ENCODE measurements at regions not wholly inside any gene's neighbourhood (a gene's known extent, or its start where the extent isn't known, plus 50 kb on each side); places are given as distances from the start of the nearest gene placed in this dataset.

DNA sequence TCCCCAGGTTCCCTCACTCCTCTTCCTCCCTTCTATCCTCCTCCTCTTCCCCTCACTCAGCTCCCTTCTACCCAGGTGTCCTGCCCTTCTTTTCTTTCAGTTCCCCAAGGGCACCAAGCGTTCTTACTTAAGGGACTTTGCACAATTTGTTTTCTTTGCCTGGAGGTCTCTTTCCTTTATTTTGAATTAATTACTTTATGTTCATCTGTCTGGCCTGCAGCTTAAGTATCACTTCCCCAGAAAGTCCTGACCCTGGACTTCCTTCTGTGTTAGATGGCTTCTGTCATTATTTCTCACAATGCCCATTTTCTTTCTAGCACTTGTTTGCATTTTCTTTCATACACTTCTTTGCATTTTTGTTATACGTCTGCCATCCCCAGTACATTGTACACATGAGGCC is 350.6 kb downstream of the SH3GL2 start:
- Histone ChIP-seq H3K27me3 (ENCODE audit: insufficient read depth, low read depth) (no peaks in the 10 kb centered on the region), H2AFZ (ENCODE audit: low read depth) (no peak overlapping the region), H3K4me2 (no peak overlapping the region), H3K4me1 (ENCODE audit: low read depth, poor library complexity, severe bottlenecking) (peaks cover 10% of the 10 kb centered on the region), H3K79me2 (ENCODE audit: insufficient read depth, low read depth) (no peaks in the 10 kb centered on the region), H3K9ac (no peak overlapping the region), H3K4me3 (IDR thresholded peaks at IDR 0.05; ENCODE audit: insufficient read depth, low read depth, low read length) (no peak overlapping the region), H3K36me3 (ENCODE audit: insufficient read depth) (no peaks in the 10 kb centered on the region), H4K20me1 (ENCODE audit: insufficient read depth) (no peaks in the 10 kb centered on the region), H3K27ac (no peak overlapping the region)
- TF ChIP-seq, protein P1, sequence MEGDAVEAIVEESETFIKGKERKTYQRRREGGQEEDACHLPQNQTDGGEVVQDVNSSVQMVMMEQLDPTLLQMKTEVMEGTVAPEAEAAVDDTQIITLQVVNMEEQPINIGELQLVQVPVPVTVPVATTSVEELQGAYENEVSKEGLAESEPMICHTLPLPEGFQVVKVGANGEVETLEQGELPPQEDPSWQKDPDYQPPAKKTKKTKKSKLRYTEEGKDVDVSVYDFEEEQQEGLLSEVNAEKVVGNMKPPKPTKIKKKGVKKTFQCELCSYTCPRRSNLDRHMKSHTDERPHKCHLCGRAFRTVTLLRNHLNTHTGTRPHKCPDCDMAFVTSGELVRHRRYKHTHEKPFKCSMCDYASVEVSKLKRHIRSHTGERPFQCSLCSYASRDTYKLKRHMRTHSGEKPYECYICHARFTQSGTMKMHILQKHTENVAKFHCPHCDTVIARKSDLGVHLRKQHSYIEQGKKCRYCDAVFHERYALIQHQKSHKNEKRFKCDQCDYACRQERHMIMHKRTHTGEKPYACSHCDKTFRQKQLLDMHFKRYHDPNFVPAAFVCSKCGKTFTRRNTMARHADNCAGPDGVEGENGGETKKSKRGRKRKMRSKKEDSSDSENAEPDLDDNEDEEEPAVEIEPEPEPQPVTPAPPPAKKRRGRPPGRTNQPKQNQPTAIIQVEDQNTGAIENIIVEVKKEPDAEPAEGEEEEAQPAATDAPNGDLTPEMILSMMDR (conservative IDR thresholded peaks at IDR 0.05; ENCODE audit: low read depth, low read length) = no peak

GRCh38 chr9:17930071-17930470 is 351.2 kb downstream of the SH3GL2 start:
- H3K4me1 ChIP-seq (ENCODE audit: low read depth, poor library complexity, severe bottlenecking) = peaks cover 10% of the 10 kb centered on the region
- TF ChIP-seq, protein P1 (conservative IDR thresholded peaks at IDR 0.05; ENCODE audit: low read depth, low read length) = no peak

DNA sequence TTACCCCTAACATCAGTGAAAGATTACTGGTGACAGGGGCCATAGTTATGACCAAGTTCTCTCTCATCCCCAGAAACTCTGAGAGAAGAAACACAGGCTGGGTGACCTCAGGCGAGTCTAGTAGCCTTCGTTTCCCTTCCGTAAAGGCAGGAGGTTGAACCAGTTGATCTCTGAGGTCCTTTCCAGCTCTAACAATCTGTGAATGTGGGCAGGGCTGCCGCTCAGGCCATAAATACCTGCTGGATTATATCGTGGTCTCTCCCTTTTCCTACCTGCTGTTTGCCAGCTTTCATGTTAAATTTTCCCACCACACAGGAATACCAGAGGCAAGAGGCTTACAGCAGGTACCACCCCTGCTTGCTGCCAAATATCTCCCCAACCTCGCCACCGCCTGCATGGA is 357.5 kb downstream of the SH3GL2 start:
- Histone ChIP-seq H3K27me3 (ENCODE audit: insufficient read depth, low read depth) (no peaks in the 10 kb centered on the region), H3K4me3 (IDR thresholded peaks at IDR 0.05; ENCODE audit: insufficient read depth, low read depth, low read length) (no peak overlapping the region), H4K20me1 (ENCODE audit: insufficient read depth) (no peaks in the 10 kb centered on the region), H2AFZ (ENCODE audit: low read depth) (no peak overlapping the region), H3K36me3 (ENCODE audit: insufficient read depth) (no peaks in the 10 kb centered on the region), H3K9ac (no peak overlapping the region), H3K4me2 (no peak overlapping the region), H3K27ac (no peak overlapping the region), H3K79me2 (ENCODE audit: insufficient read depth, low read depth) (no peaks in the 10 kb centered on the region), H3K4me1 (ENCODE audit: low read depth, poor library complexity, severe bottlenecking) (peaks cover 15% of the 10 kb centered on the region)
- TF ChIP-seq, protein P1 (conservative IDR thresholded peaks at IDR 0.05; ENCODE audit: low read depth, low read length) = no peak

More at GRCh38 chr9:17930071-17930470, 351.2 kb downstream of the SH3GL2 start:
- Histone ChIP-seq H3K79me2 (ENCODE audit: insufficient read depth, low read depth) (no peaks in the 10 kb centered on the region), H4K20me1 (ENCODE audit: insufficient read depth) (no peaks in the 10 kb centered on the region), H3K36me3 (ENCODE audit: insufficient read depth) (no peaks in the 10 kb centered on the region), H3K4me3 (IDR thresholded peaks at IDR 0.05; ENCODE audit: insufficient read depth, low read depth, low read length) (no peak overlapping the region), H3K4me2 (no peak overlapping the region), H3K27ac (no peak overlapping the region), H3K27me3 (ENCODE audit: insufficient read depth, low read depth) (no peaks in the 10 kb centered on the region), H3K9ac (no peak overlapping the region), H2AFZ (ENCODE audit: low read depth) (no peak overlapping the region)

DNA sequence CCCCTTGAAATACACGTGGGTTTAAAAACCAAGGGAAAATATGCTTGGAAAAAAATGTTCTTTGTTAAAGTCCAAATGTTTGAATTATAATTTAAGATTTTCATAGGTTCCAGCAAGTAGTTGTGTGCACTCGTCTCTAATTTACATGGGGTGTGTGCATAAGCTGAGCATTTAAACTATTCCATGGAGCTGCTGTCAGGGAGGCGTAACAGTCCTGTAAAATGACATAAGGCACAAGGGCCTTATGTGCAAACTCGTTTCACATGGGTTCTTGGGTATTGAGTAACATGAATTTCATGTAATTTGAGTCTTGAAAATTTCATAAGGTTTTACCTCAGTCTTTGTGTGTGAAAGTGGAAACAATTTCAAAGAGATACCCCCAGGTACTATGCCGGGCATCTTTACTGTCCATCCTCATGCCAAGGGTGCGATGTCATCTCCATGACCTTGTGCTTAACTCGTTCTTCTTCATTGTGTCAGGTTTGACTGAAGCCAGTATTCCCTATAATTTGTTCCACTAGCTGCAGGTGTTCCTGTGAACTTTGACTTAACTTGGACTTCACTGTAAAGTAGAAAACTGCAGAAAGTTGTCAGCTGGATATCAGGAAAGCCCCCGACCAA is 359.3 kb downstream of the SH3GL2 start:
- H4K20me1 ChIP-seq (ENCODE audit: insufficient read depth) = no peaks in the 10 kb centered on the region
- no peaks in the 10 kb centered on the region for H3K36me3 ChIP-seq (ENCODE audit: insufficient read depth)
- H2AFZ ChIP-seq (ENCODE audit: low read depth) = no peak overlapping the region
- no peak overlapping the region for H3K9ac ChIP-seq
- H3K4me1 ChIP-seq (ENCODE audit: low read depth, poor library complexity, severe bottlenecking) = peaks cover 32% of the 10 kb centered on the region
- H3K4me3 ChIP-seq (IDR thresholded peaks at IDR 0.05; ENCODE audit: insufficient read depth, low read depth, low read length) = no peak overlapping the region
- TF ChIP-seq, protein P1 (conservative IDR thresholded peaks at IDR 0.05; ENCODE audit: low read depth, low read length) = no peak
- no peak overlapping the region for H3K4me2 ChIP-seq
- H3K27ac ChIP-seq = no peak overlapping the region
- H3K79me2 ChIP-seq (ENCODE audit: insufficient read depth, low read depth) = no peaks in the 10 kb centered on the region
- H3K27me3 ChIP-seq (ENCODE audit: insufficient read depth, low read depth) = no peaks in the 10 kb centered on the region
